ENCODE measurements at regions not wholly inside any gene's neighbourhood (a gene's known extent, or its start where the extent isn't known, plus 50 kb on each side); places are given as distances from the start of the nearest gene placed in this dataset.

DNA sequence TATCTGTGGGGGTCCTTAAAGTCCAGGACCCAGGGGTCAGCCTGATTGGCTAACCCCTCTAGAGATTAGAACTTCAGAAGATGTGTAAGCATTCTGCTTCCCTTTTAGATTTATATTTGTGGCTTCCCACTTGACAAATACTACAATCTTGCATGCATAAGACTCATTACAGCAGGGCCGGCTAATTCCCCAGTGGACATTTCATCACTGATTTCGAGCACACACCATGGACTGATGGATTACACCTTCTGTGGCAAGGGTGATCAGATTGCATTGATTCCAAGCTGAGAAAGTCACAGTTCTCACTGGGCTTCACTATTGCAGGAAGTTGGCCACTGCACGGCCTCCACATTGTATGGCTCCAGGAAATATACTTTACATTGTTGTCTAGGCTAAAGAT, 65.8 kb upstream of the DAPK1 start:
- H3K79me2 ChIP-seq (ENCODE audit: low read length): no peaks in the 10 kb centered on the region

DNA sequence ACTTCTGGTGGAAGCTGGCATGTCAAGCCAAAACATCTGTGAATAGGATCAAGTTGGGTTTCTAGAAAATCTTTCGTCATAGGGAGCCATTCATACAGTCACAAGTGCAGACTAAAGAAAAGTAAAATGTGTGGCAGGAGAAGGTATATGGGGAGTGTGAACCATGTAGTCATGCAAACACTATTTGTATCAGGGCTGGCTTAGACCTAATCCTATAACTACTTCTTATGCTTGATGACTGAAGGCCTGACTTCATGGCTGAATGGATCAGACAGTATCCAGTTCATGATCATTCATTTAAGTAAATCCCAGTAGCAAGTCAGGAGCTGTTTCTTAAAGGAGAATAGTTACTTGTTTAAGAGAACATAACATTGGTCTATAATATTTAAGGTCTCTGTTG, 63.8 kb upstream of the DAPK1 start:
- DNase-seq: no peak

More for the DNA sequence above, 65.8 kb upstream of the DAPK1 start:
- Histone ChIP-seq H3K4me2 (ENCODE audit: low read length) (no peak overlapping the region), H3K4me3 (ENCODE audit: low read length) (no peak overlapping the region), H3K36me3 (ENCODE audit: low read depth, low read length) (no peaks in the 10 kb centered on the region), H4K20me1 (ENCODE audit: low read length) (no peaks in the 10 kb centered on the region), H3K4me1 (ENCODE audit: insufficient read depth, low read length) (no peaks in the 10 kb centered on the region), H3K9me3 (ENCODE audit: low read length) (no peaks in the 10 kb centered on the region), H3F3A (ENCODE audit: low read length, unreplicated experiment) (no peaks in the 10 kb centered on the region), H2AFZ (ENCODE audit: low read length) (no peak overlapping the region), H3K27ac (ENCODE audit: low read length) (no peak overlapping the region), H3K27me3 (ENCODE audit: low read length) (no peaks in the 10 kb centered on the region), H3K9ac (ENCODE audit: low read length) (no peak overlapping the region), H3K9me2 (replicated peaks; ENCODE audit: low read length) (no peaks in the 10 kb centered on the region)
- ATAC-seq (no peak), DNase-seq (no peak)
- TF ChIP-seq EZH2 (IDR thresholded peaks at IDR 0.05; ENCODE audit: low read length, unreplicated experiment) (no peak), EZH2phosphoT487 (IDR thresholded peaks at IDR 0.05; ENCODE audit: borderline replicate concordance, low read length) (no peak)
- TF ChIP-seq, protein P1, sequence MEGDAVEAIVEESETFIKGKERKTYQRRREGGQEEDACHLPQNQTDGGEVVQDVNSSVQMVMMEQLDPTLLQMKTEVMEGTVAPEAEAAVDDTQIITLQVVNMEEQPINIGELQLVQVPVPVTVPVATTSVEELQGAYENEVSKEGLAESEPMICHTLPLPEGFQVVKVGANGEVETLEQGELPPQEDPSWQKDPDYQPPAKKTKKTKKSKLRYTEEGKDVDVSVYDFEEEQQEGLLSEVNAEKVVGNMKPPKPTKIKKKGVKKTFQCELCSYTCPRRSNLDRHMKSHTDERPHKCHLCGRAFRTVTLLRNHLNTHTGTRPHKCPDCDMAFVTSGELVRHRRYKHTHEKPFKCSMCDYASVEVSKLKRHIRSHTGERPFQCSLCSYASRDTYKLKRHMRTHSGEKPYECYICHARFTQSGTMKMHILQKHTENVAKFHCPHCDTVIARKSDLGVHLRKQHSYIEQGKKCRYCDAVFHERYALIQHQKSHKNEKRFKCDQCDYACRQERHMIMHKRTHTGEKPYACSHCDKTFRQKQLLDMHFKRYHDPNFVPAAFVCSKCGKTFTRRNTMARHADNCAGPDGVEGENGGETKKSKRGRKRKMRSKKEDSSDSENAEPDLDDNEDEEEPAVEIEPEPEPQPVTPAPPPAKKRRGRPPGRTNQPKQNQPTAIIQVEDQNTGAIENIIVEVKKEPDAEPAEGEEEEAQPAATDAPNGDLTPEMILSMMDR (conservative IDR thresholded peaks at IDR 0.05; ENCODE audit: low read depth, low read length): no peak
- BruUV-seq (replicated peaks): no TSS peak
- CTCF ChIA-PET: no interaction called here
- POLR2A ChIA-PET (ENCODE audit: unreplicated experiment): no interaction called here
- intact Hi-C loops (cut with micrococcal nuclease): no loop called here

GRCh38 chr9:87434366-87434765, 63.3 kb upstream of the DAPK1 start:
- Histone ChIP-seq H3K9ac (ENCODE audit: low read length) (no peak overlapping the region), H3K4me1 (ENCODE audit: insufficient read depth, low read length) (no peaks in the 10 kb centered on the region), H3K4me3 (ENCODE audit: low read length) (no peak overlapping the region), H3K9me2 (replicated peaks; ENCODE audit: low read length) (no peaks in the 10 kb centered on the region), H3K27ac (ENCODE audit: low read length) (no peak overlapping the region), H2AFZ (ENCODE audit: low read length) (no peak overlapping the region), H3K9me3 (ENCODE audit: low read length) (no peaks in the 10 kb centered on the region), H4K20me1 (ENCODE audit: low read length) (no peaks in the 10 kb centered on the region), H3K79me2 (ENCODE audit: low read length) (no peaks in the 10 kb centered on the region), H3K27me3 (ENCODE audit: low read length) (no peaks in the 10 kb centered on the region), H3K4me2 (ENCODE audit: low read length) (no peak overlapping the region), H3K36me3 (ENCODE audit: low read depth, low read length) (no peaks in the 10 kb centered on the region), H3F3A (ENCODE audit: low read length, unreplicated experiment) (no peaks in the 10 kb centered on the region)
- CTCF ChIA-PET: no interaction called here
- POLR2A ChIA-PET (ENCODE audit: unreplicated experiment): no interaction called here
- no peak for ATAC-seq
- no TSS peak for BruUV-seq (replicated peaks)
- TF ChIP-seq, protein P1 (conservative IDR thresholded peaks at IDR 0.05; ENCODE audit: low read depth, low read length): no peak
- no peak for TF ChIP-seq EZH2 (IDR thresholded peaks at IDR 0.05; ENCODE audit: low read length, unreplicated experiment)
- TF ChIP-seq EZH2phosphoT487 (IDR thresholded peaks at IDR 0.05; ENCODE audit: borderline replicate concordance, low read length): no peak
- intact Hi-C loops (cut with micrococcal nuclease): no loop called here
- DNase-seq: no peak

More for the DNA sequence above, 63.8 kb upstream of the DAPK1 start:
- no peak for ATAC-seq
- no peak overlapping the region for H3K9ac ChIP-seq (ENCODE audit: low read length)
- no peaks in the 10 kb centered on the region for H3K27me3 ChIP-seq (ENCODE audit: low read length)
- no peaks in the 10 kb centered on the region for H3K4me1 ChIP-seq (ENCODE audit: insufficient read depth, low read length)
- TF ChIP-seq EZH2 (IDR thresholded peaks at IDR 0.05; ENCODE audit: low read length, unreplicated experiment) (no peak), EZH2phosphoT487 (IDR thresholded peaks at IDR 0.05; ENCODE audit: borderline replicate concordance, low read length) (no peak)
- TF ChIP-seq, protein P1 (conservative IDR thresholded peaks at IDR 0.05; ENCODE audit: low read depth, low read length): no peak
- H3K36me3 ChIP-seq (ENCODE audit: low read depth, low read length): no peaks in the 10 kb centered on the region
- ChIA-PET CTCF (no interaction called here), POLR2A (ENCODE audit: unreplicated experiment) (no interaction called here)
- no peak overlapping the region for H3K4me3 ChIP-seq (ENCODE audit: low read length)
- H3K9me3 ChIP-seq (ENCODE audit: low read length): no peaks in the 10 kb centered on the region
- no TSS peak for BruUV-seq (replicated peaks)
- H3F3A ChIP-seq (ENCODE audit: low read length, unreplicated experiment): no peaks in the 10 kb centered on the region
- no peaks in the 10 kb centered on the region for H3K79me2 ChIP-seq (ENCODE audit: low read length)
- H3K4me2 ChIP-seq (ENCODE audit: low read length): no peak overlapping the region
- H4K20me1 ChIP-seq (ENCODE audit: low read length): no peaks in the 10 kb centered on the region
- no peak overlapping the region for H2AFZ ChIP-seq (ENCODE audit: low read length)
- H3K9me2 ChIP-seq (replicated peaks; ENCODE audit: low read length): no peaks in the 10 kb centered on the region
- no peak overlapping the region for H3K27ac ChIP-seq (ENCODE audit: low read length)
- intact Hi-C loops (cut with micrococcal nuclease): no loop called here

Data from PC-3 (cell line).